GM23338 (cell line): ENCODE measurements at regions not wholly inside any gene's neighbourhood (a gene's known extent, or its start where the extent isn't known, plus 50 kb on each side); places are given as distances from the start of the nearest gene placed in this dataset.

Source experiments
- ATAC-seq: fragments of 200-7000 bp; cut with Tn5 transposase; 3 replicates; pipeline ENCODE4 v1.9.1; 2020
- DNase-seq: peaks from one replicate; pipeline ENCODE4 v3.0.0-alpha.2; 2015; ENCODE audit warnings: low spot score
- H2AFZ ChIP-seq: fragments of 200-600 bp; sonication (generic); 2 replicates; pipeline ENCODE4 v1.8.0; 2016; ENCODE audit warnings: antibody characterized with exemption, mild to moderate bottlenecking, moderate library complexity
- H3F3A ChIP-seq: fragments of 200-600 bp; sonication (generic); replicated peaks from 2 replicates; pipeline ENCODE4 v1.8.0; 2017; ENCODE audit warnings: antibody characterized with exemption, mixed run types, low read depth
- H3K27ac ChIP-seq: fragments of 200-600 bp; sonication (generic); 2 replicates; pipeline ENCODE4 v1.6.1; 2016; ENCODE audit warnings: low read depth
- H3K27me3 ChIP-seq: fragments of 200-600 bp; sonication (generic); 2 replicates; pipeline ENCODE4 v1.8.0; 2016; ENCODE audit warnings: mild to moderate bottlenecking, mixed run types, moderate library complexity; ENCODE audit not compliant: insufficient read depth
- H3K36me3 ChIP-seq: fragments of 200-600 bp; sonication (generic); 2 replicates; pipeline ENCODE4 v1.8.0; 2016; ENCODE audit warnings: mild to moderate bottlenecking; ENCODE audit not compliant: insufficient read depth
- H3K4me1 ChIP-seq: fragments of 200-600 bp; sonication (generic); 2 replicates; pipeline ENCODE4 v1.8.0; 2016; ENCODE audit warnings: mild to moderate bottlenecking, moderate library complexity; ENCODE audit not compliant: insufficient read depth
- H3K4me2 ChIP-seq: fragments of 200-600 bp; sonication (generic); 2 replicates; pipeline ENCODE4 v1.7.1; 2017; ENCODE audit warnings: mixed run types
- H3K4me3 ChIP-seq: fragments of 200-600 bp; sonication (generic); 2 replicates; pipeline ENCODE4 v1.6.1; 2016; ENCODE audit warnings: mixed run types
- H3K79me2 ChIP-seq: fragments of 200-600 bp; sonication (generic); replicated peaks from 2 replicates; pipeline ENCODE4 v1.8.0; 2017; ENCODE audit warnings: mild to moderate bottlenecking; ENCODE audit not compliant: insufficient read depth
- H3K9me2 ChIP-seq: fragments of 200-600 bp; sonication (generic); 2 replicates; pipeline ENCODE4 v1.8.0; 2017; ENCODE audit not compliant: insufficient read depth
- H4K20me1 ChIP-seq: fragments of 200-600 bp; sonication (generic); replicated peaks from 2 replicates; pipeline ENCODE4 v1.8.0; 2017; ENCODE audit warnings: mild to moderate bottlenecking; ENCODE audit not compliant: insufficient read depth
- H3K27ac Mint-ChIP-seq: 2 replicates; pipeline ENCODE4 v1.8.0; 2020; ENCODE audit warnings: inconsistent platforms, mild to moderate bottlenecking, moderate library complexity, mixed read lengths
- H3K27me3 Mint-ChIP-seq: 3 replicates; pipeline ENCODE4 v1.8.0; 2022; ENCODE audit warnings: low read depth, mild to moderate bottlenecking, moderate library complexity, mixed read lengths, inconsistent platforms; ENCODE audit not compliant: insufficient read depth, poor library complexity
- H3K36me3 Mint-ChIP-seq: 3 replicates; pipeline ENCODE4 v1.8.0; 2021; ENCODE audit warnings: low read depth, mild to moderate bottlenecking, inconsistent platforms, moderate library complexity, mixed read lengths
- H3K4me1 Mint-ChIP-seq: 3 replicates; pipeline ENCODE4 v1.8.0; 2020; ENCODE audit warnings: mild to moderate bottlenecking, inconsistent platforms, mixed read lengths
- H3K4me3 Mint-ChIP-seq: 3 replicates; pipeline ENCODE4 v1.8.0; 2021; ENCODE audit warnings: moderate library complexity, mild to moderate bottlenecking, inconsistent platforms, mixed read lengths
- H3K9me3 Mint-ChIP-seq: 3 replicates; pipeline ENCODE4 v1.8.0; 2020; ENCODE audit warnings: moderate library complexity, mild to moderate bottlenecking, inconsistent platforms, mixed read lengths
- CTCF ChIP-seq, 2 experiments: fragments of 200-600 bp in 1 of 2; sonication (generic) in 1 of 2; conservative IDR thresholded peaks; 2 replicates each; pipeline versions ENCODE4 v1.5.1 to v1.6.1; 2016 to 2017; ENCODE audit warnings: antibody characterized with exemption in 2 of 2, low read depth in 2 of 2, mild to moderate bottlenecking in 2 of 2, moderate library complexity in 1 of 2
- ZNF114 ChIP-seq: fragments of 250-450 bp; sonication (Bioruptor Pico); IDR thresholded peaks from 2 replicates; pipeline ENCODE4 v1.5.0; 2020; ENCODE audit warnings: mild to moderate bottlenecking, moderate library complexity

GRCh38 chr2:153819501-153819900 lies 52.2 kb upstream of the GALNT13 start:
- no peaks in the 10 kb centered on the region for H3K27me3 ChIP-seq
- no peaks in the 10 kb centered on the region for H3K79me2 ChIP-seq
- H3K27ac Mint-ChIP-seq, result no peak overlapping the region
- no peak for TF ChIP-seq ZNF114 (CRISPR knock-in tag)
- peak; percentile 43 to 60 for TF ChIP-seq CTCF (conservative IDR thresholded peaks at IDR 0.05; ENCODE audit: low read depth in 2 of 2)
- no peak overlapping the region for H3K4me3 ChIP-seq
- DNase-seq (peak; percentile 26), ATAC-seq (peak; percentile 98)
- no peaks in the 10 kb centered on the region for H4K20me1 ChIP-seq
- no peaks in the 10 kb centered on the region for H3K36me3 ChIP-seq
- no peaks in the 10 kb centered on the region for H3K4me1 ChIP-seq
- H3K9me2 ChIP-seq, result no peaks in the 10 kb centered on the region
- peaks cover 2% of the 10 kb centered on the region for H3K27me3 Mint-ChIP-seq
- H2AFZ ChIP-seq, result no peak overlapping the region
- H3K36me3 Mint-ChIP-seq, result no peaks in the 10 kb centered on the region
- no peak overlapping the region for H3K4me3 Mint-ChIP-seq
- H3F3A ChIP-seq, result no peaks in the 10 kb centered on the region
- H3K4me2 ChIP-seq, result no peak overlapping the region
- no peaks in the 10 kb centered on the region; the same call in 2 of the 3 replicates for H3K4me1 Mint-ChIP-seq
- no peak overlapping the region for H3K27ac ChIP-seq
- H3K9me3 Mint-ChIP-seq, result no peaks in the 10 kb centered on the region
